ENCODE measurements at regions not wholly inside any gene's neighbourhood (a gene's known extent, or its start where the extent isn't known, plus 50 kb on each side); places are given as distances from the start of the nearest gene placed in this dataset.
"Not testable (repeated sequence)": the region's sequence is repeated elsewhere in the genome, so short reads cannot be mapped to it uniquely, and the experiment has no call there.

DNA sequence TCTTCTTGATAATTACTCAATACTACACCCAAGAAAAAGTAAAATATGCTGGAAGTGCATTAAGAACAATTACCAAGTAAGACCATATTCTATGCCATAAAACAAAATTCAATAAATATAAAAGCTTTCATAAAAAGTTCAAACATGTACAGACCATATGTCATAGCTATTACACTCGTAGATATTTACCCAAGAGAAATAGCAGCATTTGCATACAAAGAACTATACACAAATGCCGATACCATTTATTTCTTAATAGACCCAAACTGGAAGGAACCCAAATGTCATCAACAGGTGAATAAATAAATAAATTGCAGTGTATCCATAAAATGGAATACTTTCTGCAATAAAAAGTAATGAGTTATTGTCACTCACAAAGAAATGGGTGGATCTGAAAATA is 78.3 kb upstream of the SLC16A7 start:
- no peak for DNase-seq (ENCODE audit: low spot score)

DNA sequence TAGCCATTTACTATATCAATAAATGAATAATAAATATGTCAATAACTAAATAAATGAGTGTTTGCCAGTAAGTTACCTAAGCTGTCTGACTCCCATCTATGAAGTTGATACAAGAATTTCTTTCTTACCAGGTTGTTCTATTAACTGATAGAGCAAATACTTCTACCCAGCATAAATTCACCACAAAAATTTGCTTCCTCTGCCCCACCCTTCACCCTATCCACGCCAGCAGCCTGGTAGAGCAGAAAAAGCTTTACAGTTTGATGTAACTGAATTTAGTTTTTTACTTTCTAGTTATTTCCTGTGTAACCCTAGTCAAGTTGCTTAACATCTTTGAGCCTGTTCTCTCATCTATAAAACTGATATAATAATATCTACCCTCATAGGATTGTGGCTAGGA is 94.9 kb upstream of the SLC16A7 start:
- no peak for DNase-seq (ENCODE audit: low spot score)

DNA sequence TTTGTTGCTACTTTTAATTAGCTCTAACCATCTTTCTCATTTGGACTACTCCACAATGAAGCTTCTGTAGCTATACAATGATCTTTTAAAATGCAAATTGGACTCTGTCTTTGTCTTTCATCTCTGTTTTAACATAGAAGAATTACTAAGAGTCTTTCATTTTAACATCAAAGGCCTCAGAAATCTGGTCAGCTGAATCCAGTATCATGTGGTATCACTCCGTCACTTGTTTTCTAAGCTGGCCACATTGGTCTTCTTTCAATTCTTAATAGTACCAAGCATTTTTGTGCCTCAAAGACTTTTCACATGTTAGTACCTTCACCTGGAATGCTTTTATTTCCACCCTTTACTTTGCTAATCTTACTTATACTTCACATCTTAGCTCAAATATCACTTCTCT is 95.5 kb upstream of the SLC16A7 start:
- DNase-seq (ENCODE audit: low spot score) = no peak

DNA sequence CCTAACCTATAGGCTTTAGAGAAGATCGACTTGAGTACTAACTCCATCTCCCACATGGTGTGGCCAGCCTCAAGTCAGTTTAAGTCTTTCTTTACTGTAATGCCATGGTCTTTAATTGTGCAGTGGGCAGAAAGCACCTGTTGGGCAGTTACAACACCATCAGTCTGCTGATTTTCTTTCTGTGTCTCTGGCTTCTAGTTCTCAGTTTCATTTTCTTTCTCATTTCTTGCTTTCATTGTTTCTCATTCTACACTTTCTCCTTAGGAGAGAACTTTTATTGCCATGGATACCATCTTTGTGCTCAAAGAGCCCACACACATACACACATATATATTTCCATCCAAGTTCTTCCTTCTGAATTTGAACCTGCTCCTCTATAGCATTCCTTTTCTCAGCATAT is 96.1 kb upstream of the SLC16A7 start:
- DNase-seq (ENCODE audit: low spot score) = no peak

DNA sequence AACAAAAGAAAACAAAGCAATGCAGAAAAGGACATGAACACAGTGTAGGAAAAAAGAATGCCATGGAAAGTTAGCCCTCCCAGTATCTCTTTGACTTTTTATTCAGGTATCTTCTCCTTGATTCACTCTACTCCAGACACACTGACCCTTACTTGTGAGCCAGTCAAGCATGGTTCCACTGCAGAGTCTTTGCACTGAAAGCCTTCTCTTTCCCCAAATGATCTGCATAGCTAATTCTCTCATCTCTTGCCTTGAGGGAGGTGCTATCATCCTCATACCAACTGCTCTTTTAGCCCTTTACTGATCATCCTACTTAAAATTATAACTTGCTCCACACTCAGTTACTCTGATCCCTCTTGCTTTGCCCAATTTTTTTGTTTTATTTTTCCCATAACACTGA is 101.2 kb upstream of the SLC16A7 start:
- DNase-seq (ENCODE audit: low spot score) = no peak

DNA sequence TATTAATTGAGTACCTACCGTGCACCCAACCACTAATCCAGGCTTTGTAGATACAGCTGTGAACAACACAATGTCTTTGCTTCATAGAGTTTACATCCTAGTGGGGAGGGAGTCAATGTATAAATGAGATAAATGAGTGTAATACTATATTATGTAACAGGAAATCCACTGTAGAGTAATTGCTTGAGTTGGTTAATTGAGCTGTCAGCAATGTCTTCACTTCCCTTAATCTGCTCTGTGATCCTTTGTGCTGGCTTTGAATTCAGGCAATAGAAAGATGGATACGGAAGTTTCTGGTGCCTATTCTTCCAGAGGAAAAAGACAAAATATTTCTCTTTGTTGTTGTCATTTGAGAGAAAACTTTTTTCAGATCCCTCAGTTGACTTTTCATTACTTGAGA is 104.0 kb upstream of the SLC16A7 start:
- DNase-seq (ENCODE audit: low spot score) = no peak

DNA sequence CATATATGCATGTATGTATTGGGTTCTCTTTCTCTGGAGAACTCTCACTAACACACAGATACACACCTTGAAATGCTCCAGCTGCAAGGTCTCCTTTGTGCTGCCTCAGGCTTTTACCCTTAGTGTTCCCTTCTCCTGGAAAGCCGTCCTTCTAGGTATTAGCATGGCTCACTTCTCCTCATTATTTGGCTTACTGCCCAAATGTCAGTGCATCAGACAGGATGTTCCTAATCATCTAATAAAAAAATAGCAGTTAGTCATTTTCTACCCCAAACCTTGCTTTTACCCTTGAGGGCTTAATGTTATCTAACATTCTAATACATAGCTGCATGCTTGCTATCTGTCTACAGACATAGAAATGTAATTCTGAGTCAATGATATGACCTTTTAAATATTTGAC is 109.0 kb upstream of the SLC16A7 start:
- DNase-seq (ENCODE audit: low spot score) = no peak

DNA sequence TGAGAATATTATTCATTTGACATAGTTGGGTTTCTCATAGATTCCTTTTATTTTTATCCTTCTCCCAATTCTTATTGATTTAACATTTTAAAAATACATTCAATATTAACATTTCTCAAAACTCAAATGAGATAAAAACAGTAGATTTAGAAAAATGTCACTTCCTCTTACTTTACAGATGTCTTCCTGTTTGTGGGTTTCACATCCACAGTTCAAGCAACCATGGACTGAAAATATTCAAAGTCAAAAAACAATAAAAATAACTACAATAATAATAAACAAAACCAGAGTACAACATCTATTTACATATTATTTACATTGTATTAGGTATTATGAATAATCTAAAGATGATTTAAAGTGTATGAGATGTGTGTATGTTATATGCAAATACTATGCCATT is 111.3 kb upstream of the SLC16A7 start:
- DNase-seq (ENCODE audit: low spot score) = no peak

DNA sequence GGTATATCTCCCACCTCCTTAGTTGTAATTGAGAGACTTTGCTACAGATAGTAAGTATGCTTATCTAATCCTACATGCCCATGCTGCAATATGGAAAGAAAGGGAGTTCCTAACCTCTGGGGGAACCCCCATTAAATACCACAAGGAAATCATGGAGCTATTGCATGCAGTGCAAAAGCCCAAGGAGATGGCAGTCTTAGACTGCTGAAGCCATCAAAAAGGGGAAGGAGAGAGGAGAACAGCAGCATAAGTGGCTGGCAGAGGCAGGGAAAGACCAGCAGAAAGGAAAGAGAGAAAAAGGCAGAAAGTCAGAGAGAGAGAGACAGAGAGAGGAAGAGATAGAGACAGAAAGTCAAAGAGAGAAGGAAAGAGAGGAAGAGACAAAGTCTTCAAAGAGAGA is 121.6 kb upstream of the SLC16A7 start:
- not testable (repeated sequence) for DNase-seq (ENCODE audit: low spot score)

DNA sequence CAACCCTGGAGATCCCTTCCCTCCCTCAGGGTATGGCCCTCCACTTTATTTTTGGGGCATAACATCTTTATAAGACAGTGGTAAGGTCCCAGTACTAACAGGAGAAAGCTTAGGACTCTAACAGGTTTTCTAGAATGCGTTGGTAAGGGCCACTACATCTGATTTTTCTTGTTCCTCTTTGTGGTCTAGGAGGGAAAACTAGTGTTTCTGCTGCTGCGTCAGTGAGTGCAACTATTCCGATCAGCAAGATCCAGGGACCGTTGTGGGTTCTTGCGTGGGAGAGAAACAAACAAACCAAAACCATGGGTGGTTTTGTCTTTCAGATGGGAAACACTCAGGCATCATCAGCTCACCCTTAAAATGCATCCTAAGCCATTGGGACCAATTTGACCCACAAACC is 123.6 kb upstream of the SLC16A7 start:
- no peak for DNase-seq (ENCODE audit: low spot score)

DNA sequence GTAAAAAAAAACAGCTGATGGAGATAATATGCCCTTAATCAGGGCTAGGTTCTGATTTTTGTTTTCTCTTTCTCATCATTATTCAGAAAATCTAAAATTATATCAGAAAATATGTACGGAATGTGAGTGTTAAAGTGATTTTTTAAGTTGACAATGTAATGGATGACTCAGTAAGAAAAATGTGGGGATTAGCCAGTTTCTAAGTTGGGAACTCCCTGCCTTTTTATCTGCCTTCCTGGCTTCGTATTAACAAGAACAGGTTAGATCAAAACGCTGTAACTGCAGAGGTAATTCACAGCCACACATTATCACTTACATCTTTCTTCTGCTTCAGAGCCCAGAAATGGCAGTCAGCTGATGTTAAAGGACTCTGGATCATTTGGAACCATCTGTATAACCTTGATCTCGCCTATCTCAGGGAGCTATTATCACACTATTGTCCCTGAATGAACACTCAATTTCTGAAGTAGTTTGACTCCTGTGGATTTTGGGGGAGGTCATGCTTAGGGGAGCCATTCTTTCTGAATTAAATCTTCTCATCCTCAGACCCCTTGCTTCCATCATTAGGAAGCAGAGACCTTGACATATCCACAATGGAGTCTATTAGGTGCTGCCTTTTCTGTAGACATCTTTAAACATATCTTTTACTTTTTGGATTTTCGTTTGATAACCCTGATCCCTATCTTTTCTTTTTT is 135.7 kb upstream of the SLC16A7 start:
- no peak for DNase-seq (ENCODE audit: low spot score)

DNA sequence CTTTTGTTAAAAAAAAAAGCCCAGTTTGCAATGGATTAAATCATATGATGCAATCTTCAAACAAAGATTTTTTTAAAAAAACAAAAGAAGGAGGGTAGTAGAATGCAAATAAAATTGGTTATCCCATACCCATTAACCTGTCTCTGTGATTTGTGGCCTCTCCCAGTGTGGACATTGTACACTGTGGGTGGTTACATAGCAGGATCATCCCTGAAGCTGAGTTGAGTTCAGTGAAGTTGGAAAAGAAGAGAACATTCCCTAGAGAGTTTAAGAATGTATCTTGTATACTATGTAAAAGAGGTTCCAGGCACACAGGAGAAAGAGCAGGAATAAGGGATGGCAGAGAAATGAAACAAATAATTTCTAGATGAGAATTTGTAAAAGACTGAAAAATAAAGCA is 142.4 kb upstream of the SLC16A7 start:
- no peak for DNase-seq (ENCODE audit: low spot score)

DNA sequence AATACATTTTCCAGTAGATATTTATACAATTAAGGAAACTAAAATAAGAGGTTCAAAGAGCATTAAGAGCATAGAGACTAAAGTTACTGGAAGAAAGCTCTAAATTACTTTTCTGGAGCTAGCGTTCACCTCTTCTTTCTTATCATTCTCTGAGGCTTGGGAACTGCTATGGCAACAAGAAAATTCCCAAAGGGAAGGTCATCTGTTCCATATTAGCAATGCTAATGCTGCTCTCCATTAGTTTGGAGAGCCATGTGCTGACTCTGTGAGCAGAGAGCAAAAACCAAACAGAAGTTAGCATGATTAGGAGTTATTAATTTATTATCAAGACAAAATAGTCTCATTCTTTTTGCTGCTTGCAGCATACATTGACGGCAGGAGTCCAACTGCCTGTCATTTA is 143.1 kb upstream of the SLC16A7 start:
- DNase-seq (ENCODE audit: low spot score) = no peak

DNA sequence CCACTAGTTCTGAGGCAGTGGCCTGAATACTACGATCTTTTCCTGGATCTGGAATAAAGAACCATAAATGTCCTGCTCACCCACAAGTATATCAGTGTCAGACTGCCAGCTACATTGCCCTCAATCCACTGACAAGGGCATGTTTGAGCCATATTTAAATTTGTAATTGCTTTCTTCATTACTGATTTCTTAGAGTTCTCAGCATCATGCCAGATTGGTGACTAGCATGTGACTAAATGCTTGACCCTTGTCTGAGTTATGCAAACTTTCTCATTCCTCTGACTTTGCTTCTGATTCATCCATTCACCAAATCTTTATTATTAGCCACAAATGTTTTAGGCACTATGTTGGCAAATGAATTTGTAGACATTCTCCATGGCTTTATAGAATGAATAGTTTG is 143.6 kb upstream of the SLC16A7 start:
- DNase-seq (ENCODE audit: low spot score) = no peak

DNA sequence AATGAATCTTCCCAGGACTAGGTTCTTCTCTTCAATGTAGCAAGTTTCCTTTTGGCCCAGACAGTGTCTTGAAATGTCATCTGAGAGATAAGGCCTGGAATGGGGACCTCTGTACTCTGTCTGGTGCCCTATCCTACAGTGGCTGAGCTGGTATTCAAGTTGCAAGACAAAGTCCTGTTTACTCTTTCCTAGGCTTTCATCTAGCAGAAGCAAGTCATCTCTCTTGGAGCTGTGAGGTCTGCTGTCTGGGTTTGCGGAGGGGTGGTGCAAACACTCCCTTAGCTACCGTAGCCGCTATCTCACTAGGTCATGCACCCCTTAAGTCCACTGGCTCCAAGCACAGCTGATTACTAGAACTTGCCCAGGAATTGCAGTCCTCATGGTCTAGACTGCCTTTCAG is 149.7 kb upstream of the SLC16A7 start:
- DNase-seq (ENCODE audit: low spot score) = no peak

DNA sequence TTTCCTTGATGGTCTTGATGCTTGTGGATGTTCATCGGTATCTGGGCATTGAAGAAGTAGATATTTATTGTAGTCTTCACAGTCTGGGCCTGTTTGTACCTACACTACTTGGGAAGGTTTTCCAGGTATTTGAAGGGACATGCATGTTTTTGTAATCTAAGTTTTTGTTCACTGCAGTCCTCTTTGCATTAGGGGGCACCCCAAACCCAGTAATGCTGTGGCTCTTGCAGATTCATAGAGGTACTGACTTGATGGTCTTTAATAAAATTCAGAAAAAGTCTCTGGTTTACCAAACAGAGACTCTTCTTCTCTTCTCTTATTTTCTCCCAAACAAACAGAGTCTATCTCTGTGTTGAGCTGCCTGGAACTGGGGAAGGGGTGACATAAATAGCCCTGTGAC is 150.9 kb upstream of the SLC16A7 start:
- DNase-seq (ENCODE audit: low spot score) = no peak

DNA sequence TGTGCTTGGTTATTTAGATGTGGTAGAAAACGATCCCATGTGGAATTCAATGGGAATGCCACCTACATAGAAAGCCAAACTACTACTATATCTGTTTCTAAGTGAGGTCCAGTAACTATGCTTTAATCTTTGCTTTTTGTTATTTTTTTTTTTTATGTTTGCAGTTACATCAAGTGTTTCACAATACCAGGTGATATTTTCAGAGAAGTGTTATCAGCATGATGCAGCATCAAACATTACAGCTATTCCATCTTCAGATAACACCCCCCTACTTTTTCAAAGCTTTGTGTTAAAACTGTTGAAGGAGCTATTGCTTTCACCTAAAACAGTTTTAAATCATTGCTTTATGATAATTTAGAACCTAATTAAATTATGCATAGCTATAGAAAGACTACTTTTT is 163.8 kb upstream of the SLC16A7 start:
- DNase-seq (ENCODE audit: low spot score) = no peak

DNA sequence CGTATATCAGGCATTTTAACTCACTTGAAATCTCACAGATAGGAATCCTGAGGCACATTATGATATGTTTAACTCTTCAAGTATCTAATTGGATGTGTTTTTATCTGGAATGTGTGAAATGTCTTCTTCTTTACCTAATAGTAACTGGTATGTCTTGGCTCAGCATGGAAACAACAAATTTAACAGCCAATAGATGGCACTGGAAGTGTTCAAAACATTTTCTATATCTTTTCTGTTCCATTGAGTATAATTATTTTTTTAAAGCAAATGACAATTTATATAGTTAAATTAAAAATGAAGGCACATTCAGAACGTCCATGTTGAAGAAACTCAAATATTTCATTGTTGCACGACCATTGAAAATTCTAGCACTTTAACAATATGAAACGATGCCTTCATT is 164.6 kb upstream of the SLC16A7 start:
- DNase-seq (ENCODE audit: low spot score) = no peak

DNA sequence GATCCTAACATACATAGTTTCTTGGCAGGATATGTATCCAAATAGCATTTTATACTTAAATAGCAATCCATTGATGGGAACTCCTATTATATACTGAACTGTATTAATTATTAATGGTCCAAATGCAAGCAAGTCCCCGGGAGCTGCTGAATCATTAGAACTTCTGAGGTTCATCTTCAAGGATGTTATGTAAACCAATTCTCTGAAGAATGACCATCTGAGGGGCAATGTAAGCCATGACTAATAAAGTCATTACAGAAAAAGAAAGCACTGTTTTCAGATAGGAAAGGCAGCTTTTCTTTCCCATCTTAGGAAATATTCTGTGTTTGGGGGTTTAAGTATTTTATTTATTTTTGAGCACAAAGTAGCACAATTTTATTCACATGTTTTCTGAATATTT is 166.1 kb upstream of the SLC16A7 start:
- no peak for DNase-seq (ENCODE audit: low spot score)

DNA sequence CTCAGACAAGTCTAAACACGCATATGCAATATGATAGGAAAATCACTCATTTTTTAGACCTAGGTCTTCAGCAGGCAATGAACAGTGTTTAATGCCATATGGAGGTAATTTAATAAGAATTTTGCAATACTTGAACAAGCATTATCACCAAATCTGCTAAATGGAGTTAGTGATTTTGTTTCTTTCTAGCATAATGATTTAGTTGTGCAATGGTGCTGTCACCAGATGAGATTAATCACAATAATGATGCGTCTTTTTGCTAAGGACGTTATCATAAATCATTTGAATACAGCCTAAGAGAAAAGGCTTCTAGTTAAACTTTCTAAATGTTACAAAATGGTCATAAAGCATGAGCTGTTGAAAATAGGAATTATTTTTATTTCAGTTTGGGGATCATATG is 170.0 kb upstream of the SLC16A7 start:
- no peak for DNase-seq (ENCODE audit: low spot score)

DNA sequence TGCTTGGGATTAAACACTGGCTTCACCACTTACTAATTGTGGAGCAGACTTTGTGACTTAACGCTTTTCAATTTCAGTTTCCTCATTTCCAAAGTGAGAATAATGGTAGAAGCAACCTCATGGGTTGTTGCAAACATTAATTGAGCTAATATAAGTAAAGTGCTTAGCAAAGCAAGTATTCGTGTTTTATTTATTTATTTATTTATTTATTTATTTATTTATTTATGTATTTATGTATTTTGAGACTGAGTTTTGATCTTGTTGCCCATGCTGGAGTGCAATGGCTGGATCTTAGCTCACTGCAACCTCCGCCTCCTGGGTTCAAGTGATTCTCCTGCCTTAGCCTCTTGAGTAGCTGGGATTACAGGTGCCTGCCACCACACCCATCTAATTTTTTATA is 171.2 kb upstream of the SLC16A7 start:
- DNase-seq (ENCODE audit: low spot score) = not testable (repeated sequence)

DNA sequence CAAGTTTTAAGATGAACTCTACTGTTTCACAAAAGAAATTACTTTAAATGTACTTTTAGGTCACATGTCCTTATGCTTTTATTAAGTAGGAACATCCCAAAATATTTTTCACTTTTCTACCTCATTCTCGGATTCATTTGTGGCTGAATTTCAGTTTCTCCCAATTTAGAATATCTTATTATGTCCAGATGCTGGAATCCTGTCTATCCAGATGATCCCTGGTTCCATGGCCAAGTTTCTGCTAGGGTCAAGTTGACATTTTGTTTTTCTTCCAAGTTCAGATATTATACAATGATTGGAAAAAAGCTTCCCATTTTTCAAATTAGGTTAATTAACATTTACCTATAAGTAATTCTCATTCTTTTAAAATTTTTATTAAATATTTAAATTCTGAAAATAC is 181.8 kb upstream of the SLC16A7 start:
- DNase-seq (ENCODE audit: low spot score) = no peak

DNA sequence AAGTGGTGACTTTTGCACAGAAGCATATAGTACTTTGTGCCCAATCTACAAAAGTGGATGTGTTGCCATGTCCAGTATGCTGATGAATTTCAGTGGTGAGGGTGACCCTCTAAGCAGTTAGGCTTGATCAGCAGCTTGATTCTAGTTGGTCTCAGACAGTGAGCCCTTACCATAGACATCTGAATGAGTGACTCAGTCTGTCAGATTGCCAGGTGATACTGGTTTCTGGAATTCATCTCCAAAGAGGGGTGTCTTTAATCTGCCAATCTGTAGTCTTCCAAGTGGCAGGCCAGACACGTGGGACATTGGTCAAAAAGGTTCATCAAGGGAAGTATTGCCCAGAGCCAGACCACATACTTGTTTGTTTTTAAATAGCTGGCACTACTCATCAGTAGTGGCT is 187.4 kb upstream of the SLC16A7 start:
- no peak for DNase-seq (ENCODE audit: low spot score)

DNA sequence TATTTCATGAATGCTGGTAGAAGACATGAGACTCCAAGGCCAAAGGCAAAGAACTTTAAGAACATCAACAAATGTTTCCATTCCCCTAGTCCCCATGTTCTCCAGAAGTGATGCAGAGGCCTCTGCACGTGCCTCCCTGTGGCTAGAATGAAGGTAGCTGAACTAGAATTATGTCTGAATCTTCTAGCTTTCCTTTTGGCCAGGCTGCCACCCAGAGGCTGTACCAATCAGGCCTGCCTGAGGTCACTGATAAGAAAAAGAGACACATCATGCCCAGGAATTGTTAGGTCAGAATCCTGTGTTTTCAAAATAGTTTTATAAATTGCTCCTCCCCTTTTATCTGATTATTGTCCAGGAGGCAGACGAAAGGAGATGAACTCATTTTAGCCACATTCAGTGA is 188.0 kb upstream of the SLC16A7 start:
- no peak for DNase-seq (ENCODE audit: low spot score)

DNA sequence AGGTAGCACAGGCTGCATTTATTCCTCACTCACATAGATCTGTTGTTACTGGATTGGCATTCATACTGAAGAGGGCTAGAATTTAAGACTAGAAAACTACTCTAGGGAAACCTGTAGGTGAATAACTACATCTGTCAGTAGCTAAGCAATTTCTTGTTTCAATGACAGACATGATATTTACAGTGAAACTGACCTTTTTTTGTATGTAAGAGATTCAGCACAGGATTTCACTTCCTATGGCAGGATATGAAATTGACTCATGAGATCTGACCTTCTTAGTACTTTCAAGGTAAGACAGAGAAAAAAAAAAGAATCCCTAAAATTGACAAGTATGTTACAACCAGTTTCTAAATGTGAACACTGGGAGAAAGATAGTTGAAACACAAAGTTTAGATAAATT is 189.8 kb upstream of the SLC16A7 start:
- DNase-seq (ENCODE audit: low spot score) = no peak
